ENCODE measurements at regions not wholly inside any gene's neighbourhood (a gene's known extent, or its start where the extent isn't known, plus 50 kb on each side); places are given as distances from the start of the nearest gene placed in this dataset.

DNA sequence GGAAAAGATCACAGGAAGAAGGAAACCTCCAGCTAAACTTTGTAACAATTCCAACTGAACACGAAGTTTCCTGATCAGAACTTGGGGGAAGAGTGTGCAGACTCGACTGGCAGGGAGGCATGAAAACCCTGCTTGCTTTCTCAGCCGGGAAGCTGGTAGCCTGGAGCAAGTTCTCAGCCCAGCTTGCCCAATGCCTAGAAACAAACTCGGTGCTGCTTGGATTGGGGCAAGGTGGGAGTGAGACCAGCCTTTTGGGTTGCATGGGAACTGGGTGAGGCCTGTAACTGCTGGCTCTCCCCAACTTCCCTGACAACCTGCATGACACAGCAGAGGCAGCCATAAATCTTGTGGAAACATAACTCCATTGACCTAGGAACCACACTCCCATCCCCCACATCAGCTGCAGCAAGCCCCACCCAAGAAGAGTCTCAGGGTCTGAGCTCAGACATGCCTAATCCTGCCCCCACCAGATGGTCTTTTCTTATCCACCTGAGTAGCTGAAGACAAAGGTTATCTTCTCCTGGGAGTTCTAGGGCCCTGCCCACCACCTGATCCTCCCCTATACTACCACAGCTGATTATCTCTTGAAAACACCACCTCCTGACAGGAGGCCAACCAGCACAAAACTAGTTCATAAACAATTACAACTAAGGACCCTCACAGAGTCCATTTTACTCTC, 1859.7 kb upstream of the CELF4 start:
- no peaks in the 10 kb centered on the region for H3K9me3 ChIP-seq (ENCODE audit: control insufficient read depth in 2 of 3, insufficient read depth in 1 of 3, low read length in 3 of 3)
- no peaks in the 10 kb centered on the region for H3K27me3 ChIP-seq (ENCODE audit: control insufficient read depth, insufficient read depth, low read length)
- FAIRE-seq, result no peak
- no peaks in the 10 kb centered on the region for H3K4me1 ChIP-seq (ENCODE audit: control insufficient read depth in 2 of 3, insufficient read depth in 2 of 3, low read depth in 1 of 3, low read length in 3 of 3)
- no peak for DNase-seq
- no peaks in the 10 kb centered on the region for H3K36me3 ChIP-seq (ENCODE audit: control insufficient read depth in 2 of 3, insufficient read depth in 3 of 3, low read length in 3 of 3)
- TF ChIP-seq, protein P1, sequence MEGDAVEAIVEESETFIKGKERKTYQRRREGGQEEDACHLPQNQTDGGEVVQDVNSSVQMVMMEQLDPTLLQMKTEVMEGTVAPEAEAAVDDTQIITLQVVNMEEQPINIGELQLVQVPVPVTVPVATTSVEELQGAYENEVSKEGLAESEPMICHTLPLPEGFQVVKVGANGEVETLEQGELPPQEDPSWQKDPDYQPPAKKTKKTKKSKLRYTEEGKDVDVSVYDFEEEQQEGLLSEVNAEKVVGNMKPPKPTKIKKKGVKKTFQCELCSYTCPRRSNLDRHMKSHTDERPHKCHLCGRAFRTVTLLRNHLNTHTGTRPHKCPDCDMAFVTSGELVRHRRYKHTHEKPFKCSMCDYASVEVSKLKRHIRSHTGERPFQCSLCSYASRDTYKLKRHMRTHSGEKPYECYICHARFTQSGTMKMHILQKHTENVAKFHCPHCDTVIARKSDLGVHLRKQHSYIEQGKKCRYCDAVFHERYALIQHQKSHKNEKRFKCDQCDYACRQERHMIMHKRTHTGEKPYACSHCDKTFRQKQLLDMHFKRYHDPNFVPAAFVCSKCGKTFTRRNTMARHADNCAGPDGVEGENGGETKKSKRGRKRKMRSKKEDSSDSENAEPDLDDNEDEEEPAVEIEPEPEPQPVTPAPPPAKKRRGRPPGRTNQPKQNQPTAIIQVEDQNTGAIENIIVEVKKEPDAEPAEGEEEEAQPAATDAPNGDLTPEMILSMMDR (IDR thresholded peaks at IDR 0.05; ENCODE audit: borderline replicate concordance, extremely low read depth, insufficient read depth), result no peak
- no peak overlapping the region for H3K4me3 ChIP-seq (ENCODE audit: low read length in 3 of 3)
- intact Hi-C loops (cut with DNase I), result no loop called here
- H3K9ac ChIP-seq (ENCODE audit: low read length in 3 of 3), result no peak overlapping the region
- no peak overlapping the region for H3K27ac ChIP-seq (ENCODE audit: low read depth in 2 of 2, low read length in 2 of 2)

DNA sequence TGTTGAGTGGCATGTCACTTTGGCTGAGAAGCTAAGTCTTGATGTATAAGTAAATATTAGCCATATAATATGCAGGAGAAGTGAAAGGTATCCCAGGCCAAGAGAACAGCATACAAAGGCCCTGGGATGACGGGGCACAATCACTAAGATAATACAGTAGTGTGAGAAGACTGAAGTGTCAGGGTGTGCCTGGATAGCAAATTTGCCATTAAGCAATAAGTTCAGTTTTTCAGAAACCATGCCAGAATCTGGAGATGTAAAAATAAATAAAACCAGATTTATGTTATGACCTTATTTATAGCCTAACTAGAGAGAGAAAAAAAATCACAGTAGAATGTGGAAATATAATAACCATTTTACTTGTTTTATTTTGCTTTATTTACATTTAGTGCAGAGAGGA, 1858.7 kb upstream of the CELF4 start:
- Histone ChIP-seq H3K27ac (ENCODE audit: low read depth in 2 of 2, low read length in 2 of 2) (no peak overlapping the region), H3K4me1 (ENCODE audit: control insufficient read depth in 2 of 3, insufficient read depth in 2 of 3, low read depth in 1 of 3, low read length in 3 of 3) (no peaks in the 10 kb centered on the region), H3K36me3 (ENCODE audit: control insufficient read depth in 2 of 3, insufficient read depth in 3 of 3, low read length in 3 of 3) (no peaks in the 10 kb centered on the region), H3K27me3 (ENCODE audit: control insufficient read depth, insufficient read depth, low read length) (no peaks in the 10 kb centered on the region), H3K9me3 (ENCODE audit: control insufficient read depth in 2 of 3, insufficient read depth in 1 of 3, low read length in 3 of 3) (no peaks in the 10 kb centered on the region), H3K4me3 (ENCODE audit: low read length in 3 of 3) (no peak overlapping the region), H3K9ac (ENCODE audit: low read length in 3 of 3) (no peak overlapping the region)
- FAIRE-seq (no peak), DNase-seq (no peak)
- TF ChIP-seq, protein P1 (IDR thresholded peaks at IDR 0.05; ENCODE audit: borderline replicate concordance, extremely low read depth, insufficient read depth), result no peak
- intact Hi-C loops (cut with DNase I), result no loop called here

DNA sequence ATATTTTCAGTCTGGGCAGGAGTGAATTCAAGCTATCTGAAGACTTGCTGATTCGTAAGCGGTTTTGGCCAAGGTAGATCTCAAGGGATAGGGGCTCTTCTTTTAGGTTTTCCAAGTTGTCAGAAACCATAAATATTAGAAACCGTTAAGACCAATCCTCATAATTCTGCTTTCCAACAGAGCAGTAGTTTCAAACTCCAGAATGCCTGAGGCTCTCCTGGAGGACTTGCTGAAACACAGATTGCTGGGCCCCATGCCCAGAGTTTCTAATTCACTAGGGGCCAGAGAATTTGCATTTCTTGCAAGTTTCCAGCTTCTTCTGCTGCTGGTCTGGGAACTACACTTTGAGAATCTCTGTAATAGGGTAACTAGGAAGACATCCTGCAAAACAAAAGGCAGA, 1855.7 kb upstream of the CELF4 start:
- FAIRE-seq (no peak), DNase-seq (no peak)
- intact Hi-C loops (cut with DNase I), result no loop called here
- Histone ChIP-seq H3K27me3 (ENCODE audit: control insufficient read depth, insufficient read depth, low read length) (no peaks in the 10 kb centered on the region), H3K9ac (ENCODE audit: low read length in 3 of 3) (no peak overlapping the region), H3K4me3 (ENCODE audit: low read length in 3 of 3) (no peak overlapping the region), H3K27ac (ENCODE audit: low read depth in 2 of 2, low read length in 2 of 2) (no peak overlapping the region), H3K36me3 (ENCODE audit: control insufficient read depth in 2 of 3, insufficient read depth in 3 of 3, low read length in 3 of 3) (no peaks in the 10 kb centered on the region), H3K9me3 (ENCODE audit: control insufficient read depth in 2 of 3, insufficient read depth in 1 of 3, low read length in 3 of 3) (no peaks in the 10 kb centered on the region), H3K4me1 (ENCODE audit: control insufficient read depth in 2 of 3, insufficient read depth in 2 of 3, low read depth in 1 of 3, low read length in 3 of 3) (no peaks in the 10 kb centered on the region)
- TF ChIP-seq, protein P1 (IDR thresholded peaks at IDR 0.05; ENCODE audit: borderline replicate concordance, extremely low read depth, insufficient read depth), result no peak

DNA sequence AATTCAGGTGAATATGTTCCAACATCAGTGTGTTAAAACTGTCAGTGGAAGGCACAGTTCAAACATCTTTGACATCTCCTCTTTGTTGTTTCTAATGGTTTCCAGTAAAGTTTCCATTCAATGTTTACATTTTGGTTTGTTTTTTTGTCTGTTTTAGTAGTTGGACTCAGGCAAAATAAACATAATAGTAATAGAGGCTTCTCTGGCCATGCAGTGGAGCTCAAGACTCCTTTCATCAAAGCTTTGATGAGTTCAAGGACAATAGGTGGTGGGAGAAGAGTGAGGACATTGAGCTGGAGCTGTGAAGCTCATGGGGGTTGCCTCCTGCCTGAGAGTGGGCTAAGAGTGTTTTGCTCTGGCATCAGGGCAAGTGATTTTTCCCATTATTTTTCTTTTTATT, 1853.7 kb upstream of the CELF4 start:
- intact Hi-C loops (cut with DNase I), result no loop called here
- H3K9me3 ChIP-seq (ENCODE audit: control insufficient read depth in 2 of 3, insufficient read depth in 1 of 3, low read length in 3 of 3), result no peaks in the 10 kb centered on the region
- H3K36me3 ChIP-seq (ENCODE audit: control insufficient read depth in 2 of 3, insufficient read depth in 3 of 3, low read length in 3 of 3), result no peaks in the 10 kb centered on the region
- H3K27me3 ChIP-seq (ENCODE audit: control insufficient read depth, insufficient read depth, low read length), result no peaks in the 10 kb centered on the region
- DNase-seq (no peak), FAIRE-seq (no peak)
- TF ChIP-seq, protein P1 (IDR thresholded peaks at IDR 0.05; ENCODE audit: borderline replicate concordance, extremely low read depth, insufficient read depth), result no peak
- no peak overlapping the region for H3K9ac ChIP-seq (ENCODE audit: low read length in 3 of 3)
- no peak overlapping the region for H3K27ac ChIP-seq (ENCODE audit: low read depth in 2 of 2, low read length in 2 of 2)
- no peak overlapping the region for H3K4me3 ChIP-seq (ENCODE audit: low read length in 3 of 3)
- H3K4me1 ChIP-seq (ENCODE audit: control insufficient read depth in 2 of 3, insufficient read depth in 2 of 3, low read depth in 1 of 3, low read length in 3 of 3), result no peaks in the 10 kb centered on the region
